PC-3 (cell line): ENCODE measurements at regions not wholly inside any gene's neighbourhood (a gene's known extent, or its start where the extent isn't known, plus 50 kb on each side); places are given as distances from the start of the nearest gene placed in this dataset.

ENCODE experiments used
- ATAC-seq: fragments of 200-7000 bp; cut with Tn5 transposase; 2 replicates; pipeline ENCODE4 v1.9.1; 2020; ENCODE audit warnings: mild to moderate bottlenecking, moderate library complexity
- BruUV-seq: library from RNA; stranded (reverse); fragments of 400-500 nt; replicated peaks from 2 replicates; lab custom pipeline; 2021; lab: Mats Ljungman, UMichigan
- CTCF ChIA-PET: fragments of 300-600 bp; sonication (Branson Sonifier 250); formaldehyde crosslinking; loops from one replicate; lab custom pipeline; 2022; ENCODE audit warnings: antibody characterized with exemption; lab: Charles Lee
- POLR2A ChIA-PET: fragments of 300-600 bp; sonication (Branson Sonifier 250); formaldehyde crosslinking; loops from one replicate; lab custom pipeline; 2022; ENCODE audit warnings: antibody characterized with exemption; ENCODE audit not compliant: unreplicated experiment; lab: Charles Lee
- DNase-seq: peaks from one replicate; pipeline ENCODE4 v3.0.0-alpha.2; 2015
- H2AFZ ChIP-seq: fragments of 300-600 bp; sonication (generic); 2 replicates; pipeline ENCODE4 v1.6.0; 2016; ENCODE audit warnings: antibody characterized with exemption, low read length
- H3F3A ChIP-seq: fragments of 300-600 bp; sonication (generic); one replicate; pipeline ENCODE4 v1.6.0; 2017; ENCODE audit warnings: antibody characterized with exemption, low read length, control low read depth, mild to moderate bottlenecking; ENCODE audit not compliant: unreplicated experiment
- H3K27ac ChIP-seq: fragments of 300-600 bp; sonication (generic); 2 replicates; pipeline ENCODE4 v1.5.1; 2016; ENCODE audit warnings: mild to moderate bottlenecking, low read length
- H3K27me3 ChIP-seq: fragments of 300-600 bp; sonication (generic); 2 replicates; pipeline ENCODE4 v1.6.1; 2016; ENCODE audit warnings: low read length, mixed read lengths
- H3K36me3 ChIP-seq: fragments of 300-600 bp; sonication (generic); 2 replicates; pipeline ENCODE4 v1.6.1; 2016; ENCODE audit warnings: low read depth, mixed run types, low read length, mixed read lengths
- H3K4me1 ChIP-seq: fragments of 300-600 bp; sonication (generic); 2 replicates; pipeline ENCODE4 v1.5.1; 2016; ENCODE audit warnings: low read length; ENCODE audit not compliant: insufficient read depth
- H3K4me2 ChIP-seq: fragments of 300-600 bp; sonication (generic); 2 replicates; pipeline ENCODE4 v1.6.0; 2016; ENCODE audit warnings: low read length
- H3K4me3 ChIP-seq: fragments of 300-600 bp; sonication (generic); 2 replicates; pipeline ENCODE4 v1.5.1; 2016; ENCODE audit warnings: mild to moderate bottlenecking, low read length, mixed read lengths
- H3K79me2 ChIP-seq: fragments of 300-600 bp; sonication (generic); 2 replicates; pipeline ENCODE4 v1.6.1; 2017; ENCODE audit warnings: low read length, mixed read lengths
- H3K9ac ChIP-seq: fragments of 300-600 bp; sonication (generic); 2 replicates; pipeline ENCODE4 v1.6.0; 2016; ENCODE audit warnings: mild to moderate bottlenecking, low read length
- H3K9me2 ChIP-seq: fragments of 300-600 bp; sonication (generic); replicated peaks from 2 replicates; pipeline ENCODE4 v1.6.1; 2016; ENCODE audit warnings: mixed run types, low read length, mixed read lengths
- H3K9me3 ChIP-seq: fragments of 300-600 bp; sonication (generic); 2 replicates; pipeline ENCODE4 v1.6.1; 2016; ENCODE audit warnings: low read length, mixed read lengths
- H4K20me1 ChIP-seq: fragments of 300-600 bp; sonication (generic); 2 replicates; pipeline ENCODE4 v1.6.1; 2016; ENCODE audit warnings: low read length, mixed read lengths
- EZH2 ChIP-seq: fragments of 300-600 bp; sonication (generic); IDR thresholded peaks from one replicate; pipeline ENCODE4 v1.6.1; 2017; ENCODE audit warnings: antibody characterized with exemption, mild to moderate bottlenecking, low read length; ENCODE audit not compliant: unreplicated experiment
- EZH2phosphoT487 ChIP-seq: fragments of 300-600 bp; sonication (generic); IDR thresholded peaks from 2 replicates; pipeline ENCODE4 v1.6.1; 2018; ENCODE audit warnings: mild to moderate bottlenecking, antibody characterized with exemption, low read length, borderline replicate concordance
- intact Hi-C: fragments of 100-400 bp; cut with micrococcal nuclease; formaldehyde crosslinking; loops from 2 replicates; pipeline ENCODE4 v1.9.0; 2023
- TF ChIP-seq, protein P1 (sequence below): fragments of 300-600 bp; sonication (generic); conservative IDR thresholded peaks from 2 replicates; pipeline ENCODE4 v1.5.1; 2017; ENCODE audit warnings: antibody characterized with exemption, low read depth, mild to moderate bottlenecking, low read length

DNA sequence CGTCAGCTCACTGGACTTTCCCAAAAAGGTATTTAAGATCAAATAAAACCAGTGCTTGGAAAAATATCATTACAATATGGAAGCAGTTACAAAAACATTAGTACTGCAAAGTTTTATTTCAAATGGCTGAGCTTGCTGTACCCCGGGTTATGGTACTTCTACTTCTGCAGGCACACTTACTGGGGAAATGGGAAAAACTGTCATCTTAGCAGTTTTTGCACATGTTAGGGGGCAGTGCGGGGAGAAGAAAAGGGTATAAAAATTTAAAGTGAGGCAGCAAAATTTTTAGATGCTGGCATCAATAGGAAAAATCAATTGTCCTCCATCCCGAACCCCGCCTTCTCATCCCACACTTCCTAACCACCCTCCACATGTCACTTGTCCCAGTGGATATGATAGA lies 133.4 kb downstream of the ATG4C start:
- CTCF ChIA-PET, result interaction anchor here (1.2 kb wide), 1 partner anchor 11 kb away, joined by 3 read pairs; no protein-coding TSS in a partner anchor
- TF ChIP-seq, protein P1, sequence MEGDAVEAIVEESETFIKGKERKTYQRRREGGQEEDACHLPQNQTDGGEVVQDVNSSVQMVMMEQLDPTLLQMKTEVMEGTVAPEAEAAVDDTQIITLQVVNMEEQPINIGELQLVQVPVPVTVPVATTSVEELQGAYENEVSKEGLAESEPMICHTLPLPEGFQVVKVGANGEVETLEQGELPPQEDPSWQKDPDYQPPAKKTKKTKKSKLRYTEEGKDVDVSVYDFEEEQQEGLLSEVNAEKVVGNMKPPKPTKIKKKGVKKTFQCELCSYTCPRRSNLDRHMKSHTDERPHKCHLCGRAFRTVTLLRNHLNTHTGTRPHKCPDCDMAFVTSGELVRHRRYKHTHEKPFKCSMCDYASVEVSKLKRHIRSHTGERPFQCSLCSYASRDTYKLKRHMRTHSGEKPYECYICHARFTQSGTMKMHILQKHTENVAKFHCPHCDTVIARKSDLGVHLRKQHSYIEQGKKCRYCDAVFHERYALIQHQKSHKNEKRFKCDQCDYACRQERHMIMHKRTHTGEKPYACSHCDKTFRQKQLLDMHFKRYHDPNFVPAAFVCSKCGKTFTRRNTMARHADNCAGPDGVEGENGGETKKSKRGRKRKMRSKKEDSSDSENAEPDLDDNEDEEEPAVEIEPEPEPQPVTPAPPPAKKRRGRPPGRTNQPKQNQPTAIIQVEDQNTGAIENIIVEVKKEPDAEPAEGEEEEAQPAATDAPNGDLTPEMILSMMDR, result no peak
- TF ChIP-seq EZH2phosphoT487, result no peak
- no peak for TF ChIP-seq EZH2
- no peaks in the 10 kb centered on the region for H3K4me1 ChIP-seq
- no peak overlapping the region for H3K4me3 ChIP-seq
- ATAC-seq (no peak), DNase-seq (no peak)
- H3K79me2 ChIP-seq, result no peaks in the 10 kb centered on the region
- H3K9me3 ChIP-seq, result no peaks in the 10 kb centered on the region
- no peak overlapping the region for H3K27ac ChIP-seq
- H3K27me3 ChIP-seq, result peaks cover 85% of the 10 kb centered on the region
- H3K36me3 ChIP-seq, result no peaks in the 10 kb centered on the region
- no peak overlapping the region for H3K9ac ChIP-seq
- H4K20me1 ChIP-seq, result no peaks in the 10 kb centered on the region
- no TSS peak for BruUV-seq
- H3K9me2 ChIP-seq, result no peaks in the 10 kb centered on the region
- POLR2A ChIA-PET, result interaction anchor here (0.7 kb wide), 1 partner anchor 9 kb away, joined by 4 read pairs; no protein-coding TSS in a partner anchor
- no peak overlapping the region for H2AFZ ChIP-seq
- no peaks in the 10 kb centered on the region for H3F3A ChIP-seq
- intact Hi-C loops, result loop anchor here (10.0 kb wide), 1 partner anchor 1327 kb away; no protein-coding TSS in a partner anchor
- H3K4me2 ChIP-seq, result no peak overlapping the region

DNA sequence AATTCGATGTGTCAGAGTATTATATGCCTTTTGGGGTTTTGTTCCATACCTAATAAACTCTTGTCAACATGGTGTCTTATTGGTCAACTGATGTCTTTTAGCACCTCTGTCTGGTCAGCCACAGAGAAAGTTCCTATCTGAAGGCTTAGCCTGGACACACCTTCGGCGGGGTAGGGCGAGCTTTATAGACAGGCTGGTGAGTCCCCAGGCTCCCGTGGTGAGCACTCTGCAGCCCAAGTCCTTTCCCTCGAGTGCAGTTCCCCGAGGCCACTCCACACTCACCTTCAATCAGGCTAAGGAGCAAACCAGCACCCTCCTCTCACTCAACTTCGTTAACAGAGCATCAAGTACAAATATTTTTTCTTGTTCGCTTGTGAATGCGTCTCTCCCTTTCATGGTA lies 133.9 kb downstream of the ATG4C start:
- Histone ChIP-seq H3K4me2 (no peak overlapping the region), H3K4me3 (no peak overlapping the region), H3K9me2 (no peaks in the 10 kb centered on the region), H3K36me3 (no peaks in the 10 kb centered on the region), H4K20me1 (no peaks in the 10 kb centered on the region), H3K27ac (no peak overlapping the region), H3K4me1 (no peaks in the 10 kb centered on the region), H3K9me3 (no peaks in the 10 kb centered on the region), H3K27me3 (peaks cover 87% of the 10 kb centered on the region), H3K9ac (no peak overlapping the region), H2AFZ (no peak overlapping the region), H3K79me2 (no peaks in the 10 kb centered on the region), H3F3A (no peaks in the 10 kb centered on the region)
- intact Hi-C loops, result loop anchor here (10.0 kb wide), 1 partner anchor 1327 kb away; no protein-coding TSS in a partner anchor
- no TSS peak for BruUV-seq
- DNase-seq, result no peak
- POLR2A ChIA-PET, result no interaction called here
- ATAC-seq, result no peak
- no peak for TF ChIP-seq EZH2
- TF ChIP-seq, protein P1, result no peak
- no peak for TF ChIP-seq EZH2phosphoT487
- CTCF ChIA-PET, result no interaction called here

DNA sequence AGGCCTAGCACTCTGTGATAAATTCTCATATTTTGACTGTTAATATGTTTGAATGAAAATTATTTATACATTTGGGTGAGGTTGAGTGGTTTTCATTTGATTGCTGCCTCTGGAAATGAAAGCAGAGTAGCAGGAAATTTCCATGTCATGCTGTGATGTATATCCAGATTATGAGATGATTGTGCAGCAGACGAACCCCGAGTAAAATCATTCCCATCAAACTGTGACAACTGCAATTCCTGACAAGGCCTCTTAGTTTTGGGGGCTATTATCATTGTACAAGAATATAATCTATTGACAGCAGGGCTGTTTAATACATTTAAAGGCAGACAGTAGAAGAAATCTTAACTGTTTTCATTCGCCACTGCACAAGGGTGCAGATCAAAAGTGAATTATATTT lies 134.8 kb downstream of the ATG4C start:
- DNase-seq (no peak), ATAC-seq (no peak)
- H3K4me1 ChIP-seq, result no peaks in the 10 kb centered on the region
- CTCF ChIA-PET, result no interaction called here
- TF ChIP-seq, protein P1, result no peak
- TF ChIP-seq EZH2phosphoT487 (no peak), EZH2 (no peak)
- no peaks in the 10 kb centered on the region for H4K20me1 ChIP-seq
- H3K27me3 ChIP-seq, result peaks cover 92% of the 10 kb centered on the region
- H2AFZ ChIP-seq, result no peak overlapping the region
- no peak overlapping the region for H3K4me2 ChIP-seq
- H3K36me3 ChIP-seq, result no peaks in the 10 kb centered on the region
- no peaks in the 10 kb centered on the region for H3K79me2 ChIP-seq
- no peak overlapping the region for H3K27ac ChIP-seq
- no TSS peak for BruUV-seq
- H3K9me2 ChIP-seq, result no peaks in the 10 kb centered on the region
- no peaks in the 10 kb centered on the region for H3F3A ChIP-seq
- POLR2A ChIA-PET, result no interaction called here
- intact Hi-C loops, result loop anchor here (10.0 kb wide), 1 partner anchor 1326 kb away; no protein-coding TSS in a partner anchor
- no peak overlapping the region for H3K9ac ChIP-seq
- no peak overlapping the region for H3K4me3 ChIP-seq
- no peaks in the 10 kb centered on the region for H3K9me3 ChIP-seq
